ENCODE measurements at regions not wholly inside any gene's neighbourhood (a gene's known extent, or its start where the extent isn't known, plus 50 kb on each side); places are given as distances from the start of the nearest gene placed in this dataset.

- WGBS = 94% methylated on average over 4 of the region's 4 CpGs
- no peak overlapping the region for H3K27ac ChIP-seq (ENCODE audit: low read depth, low read length)
- H3K4me3 ChIP-seq (ENCODE audit: low read length) = no peak overlapping the region
- H3K9ac ChIP-seq (ENCODE audit: low read depth, low read length) = no peak overlapping the region
- no peaks in the 10 kb centered on the region for H3K36me3 ChIP-seq (ENCODE audit: insufficient read depth, low read length)
- H3K4me1 ChIP-seq (ENCODE audit: insufficient read depth, low read length) = peaks cover 34% of the 10 kb centered on the region
- no peaks in the 10 kb centered on the region for H3K9me3 ChIP-seq (ENCODE audit: insufficient read depth, low read depth, low read length)
- H3K27me3 ChIP-seq (ENCODE audit: insufficient read depth, low read length) = no peaks in the 10 kb centered on the region
These were observed 57.4 kb upstream of the TMPRSS15 start for GRCh38 chr21:18460979-18461378.

- Histone ChIP-seq H3K4me1 (ENCODE audit: insufficient read depth, low read length) (peaks cover 34% of the 10 kb centered on the region), H3K9me3 (ENCODE audit: insufficient read depth, low read depth, low read length) (no peaks in the 10 kb centered on the region), H3K27ac (ENCODE audit: low read depth, low read length) (no peak overlapping the region), H3K4me3 (ENCODE audit: low read length) (no peak overlapping the region), H3K36me3 (ENCODE audit: insufficient read depth, low read length) (no peaks in the 10 kb centered on the region), H3K27me3 (ENCODE audit: insufficient read depth, low read length) (no peaks in the 10 kb centered on the region), H3K9ac (ENCODE audit: low read depth, low read length) (no peak overlapping the region)
- no CpG with 5 or more reads among the region's 3 CpGs for WGBS
These were observed 58.2 kb upstream of the TMPRSS15 start for GRCh38 chr21:18461743-18462142.

GRCh38 chr21:18467715-18468114 is 64.1 kb upstream of the TMPRSS15 start:
- WGBS = 95% methylated on average over 2 of the region's 2 CpGs
- Histone ChIP-seq H3K9ac (ENCODE audit: low read depth, low read length) (no peak overlapping the region), H3K4me3 (ENCODE audit: low read length) (no peak overlapping the region), H3K4me1 (ENCODE audit: insufficient read depth, low read length) (peaks cover 15% of the 10 kb centered on the region), H3K36me3 (ENCODE audit: insufficient read depth, low read length) (no peaks in the 10 kb centered on the region), H3K9me3 (ENCODE audit: insufficient read depth, low read depth, low read length) (no peaks in the 10 kb centered on the region), H3K27me3 (ENCODE audit: insufficient read depth, low read length) (no peaks in the 10 kb centered on the region), H3K27ac (ENCODE audit: low read depth, low read length) (no peak overlapping the region)

GRCh38 chr21:18468790-18469189 is 65.2 kb upstream of the TMPRSS15 start:
- WGBS = 92% methylated on average over 6 of the region's 6 CpGs
- Histone ChIP-seq H3K4me3 (ENCODE audit: low read length) (no peak overlapping the region), H3K9ac (ENCODE audit: low read depth, low read length) (no peak overlapping the region), H3K36me3 (ENCODE audit: insufficient read depth, low read length) (no peaks in the 10 kb centered on the region), H3K9me3 (ENCODE audit: insufficient read depth, low read depth, low read length) (no peaks in the 10 kb centered on the region), H3K27ac (ENCODE audit: low read depth, low read length) (no peak overlapping the region), H3K4me1 (ENCODE audit: insufficient read depth, low read length) (peaks cover 6% of the 10 kb centered on the region; the same call in 1 of the 2 replicates), H3K27me3 (ENCODE audit: insufficient read depth, low read length) (no peaks in the 10 kb centered on the region)

- Histone ChIP-seq H3K9ac (ENCODE audit: low read depth, low read length) (no peak overlapping the region), H3K4me1 (ENCODE audit: insufficient read depth, low read length) (no peaks in the 10 kb centered on the region; the same call in 1 of the 2 replicates), H3K27ac (ENCODE audit: low read depth, low read length) (no peak overlapping the region), H3K4me3 (ENCODE audit: low read length) (no peak overlapping the region), H3K36me3 (ENCODE audit: insufficient read depth, low read length) (no peaks in the 10 kb centered on the region), H3K27me3 (ENCODE audit: insufficient read depth, low read length) (no peaks in the 10 kb centered on the region), H3K9me3 (ENCODE audit: insufficient read depth, low read depth, low read length) (no peaks in the 10 kb centered on the region)
- 100% methylated on average over 1 of the region's 1 CpG for WGBS
These were observed 73.1 kb upstream of the TMPRSS15 start for GRCh38 chr21:18476639-18477038.

GRCh38 chr21:18477043-18477442 is 73.5 kb upstream of the TMPRSS15 start:
- H3K27me3 ChIP-seq (ENCODE audit: insufficient read depth, low read length) = no peaks in the 10 kb centered on the region
- no peaks in the 10 kb centered on the region; the same call in 1 of the 2 replicates for H3K4me1 ChIP-seq (ENCODE audit: insufficient read depth, low read length)
- H3K36me3 ChIP-seq (ENCODE audit: insufficient read depth, low read length) = no peaks in the 10 kb centered on the region
- H3K27ac ChIP-seq (ENCODE audit: low read depth, low read length) = no peak overlapping the region
- no peak overlapping the region for H3K9ac ChIP-seq (ENCODE audit: low read depth, low read length)
- 97% methylated on average over 6 of the region's 7 CpGs for WGBS
- no peaks in the 10 kb centered on the region for H3K9me3 ChIP-seq (ENCODE audit: insufficient read depth, low read depth, low read length)
- no peak overlapping the region for H3K4me3 ChIP-seq (ENCODE audit: low read length)

- Histone ChIP-seq H3K27me3 (ENCODE audit: insufficient read depth, low read length) (no peaks in the 10 kb centered on the region), H3K9ac (ENCODE audit: low read depth, low read length) (no peak overlapping the region), H3K36me3 (ENCODE audit: insufficient read depth, low read length) (no peaks in the 10 kb centered on the region), H3K9me3 (ENCODE audit: insufficient read depth, low read depth, low read length) (no peaks in the 10 kb centered on the region), H3K4me1 (ENCODE audit: insufficient read depth, low read length) (no peaks in the 10 kb centered on the region; the same call in 1 of the 2 replicates), H3K27ac (ENCODE audit: low read depth, low read length) (no peak overlapping the region), H3K4me3 (ENCODE audit: low read length) (no peak overlapping the region)
- 64% methylated on average over 1 of the region's 1 CpG for WGBS
These were observed 74.9 kb upstream of the TMPRSS15 start for GRCh38 chr21:18478513-18478912.

GRCh38 chr21:18488252-18488651 is 84.7 kb upstream of the TMPRSS15 start:
- peaks cover 3% of the 10 kb centered on the region for H3K4me1 ChIP-seq (ENCODE audit: insufficient read depth, low read length)

GRCh38 chr21:18493422-18493821 is 89.8 kb upstream of the TMPRSS15 start:
- 69% methylated on average over 8 of the region's 8 CpGs for WGBS
- Histone ChIP-seq H3K27me3 (ENCODE audit: insufficient read depth, low read length) (no peaks in the 10 kb centered on the region), H3K9me3 (ENCODE audit: insufficient read depth, low read depth, low read length) (no peaks in the 10 kb centered on the region), H3K9ac (ENCODE audit: low read depth, low read length) (no peak overlapping the region), H3K4me3 (ENCODE audit: low read length) (no peak overlapping the region), H3K36me3 (ENCODE audit: insufficient read depth, low read length) (no peaks in the 10 kb centered on the region), H3K27ac (ENCODE audit: low read depth, low read length) (no peak overlapping the region), H3K4me1 (ENCODE audit: insufficient read depth, low read length) (peaks cover 9% of the 10 kb centered on the region)

More at GRCh38 chr21:18488252-18488651, 84.7 kb upstream of the TMPRSS15 start:
- Histone ChIP-seq H3K27me3 (ENCODE audit: insufficient read depth, low read length) (no peaks in the 10 kb centered on the region), H3K4me3 (ENCODE audit: low read length) (no peak overlapping the region), H3K9me3 (ENCODE audit: insufficient read depth, low read depth, low read length) (no peaks in the 10 kb centered on the region), H3K27ac (ENCODE audit: low read depth, low read length) (no peak overlapping the region), H3K36me3 (ENCODE audit: insufficient read depth, low read length) (no peaks in the 10 kb centered on the region), H3K9ac (ENCODE audit: low read depth, low read length) (no peak overlapping the region)
- 92% methylated on average over 1 of the region's 1 CpG for WGBS

- H3K27me3 ChIP-seq (ENCODE audit: insufficient read depth, low read length) = no peaks in the 10 kb centered on the region
- H3K27ac ChIP-seq (ENCODE audit: low read depth, low read length) = no peak overlapping the region
- WGBS = no CpG with 5 or more reads among the region's 1 CpG
- H3K9ac ChIP-seq (ENCODE audit: low read depth, low read length) = no peak overlapping the region
- H3K9me3 ChIP-seq (ENCODE audit: insufficient read depth, low read depth, low read length) = no peaks in the 10 kb centered on the region
- H3K36me3 ChIP-seq (ENCODE audit: insufficient read depth, low read length) = no peaks in the 10 kb centered on the region
- peaks cover 9% of the 10 kb centered on the region for H3K4me1 ChIP-seq (ENCODE audit: insufficient read depth, low read length)
- no peak overlapping the region for H3K4me3 ChIP-seq (ENCODE audit: low read length)
These were observed 91.9 kb upstream of the TMPRSS15 start for GRCh38 chr21:18495523-18495922.

GRCh38 chr21:18498431-18498830 is 94.8 kb upstream of the TMPRSS15 start:
- 100% methylated on average over 1 of the region's 1 CpG for WGBS
- peaks cover 4% of the 10 kb centered on the region; the same call in 1 of the 2 replicates for H3K4me1 ChIP-seq (ENCODE audit: insufficient read depth, low read length)
- no peak overlapping the region for H3K27ac ChIP-seq (ENCODE audit: low read depth, low read length)
- H3K9ac ChIP-seq (ENCODE audit: low read depth, low read length) = no peak overlapping the region
- H3K4me3 ChIP-seq (ENCODE audit: low read length) = no peak overlapping the region
- no peaks in the 10 kb centered on the region for H3K9me3 ChIP-seq (ENCODE audit: insufficient read depth, low read depth, low read length)
- no peaks in the 10 kb centered on the region for H3K36me3 ChIP-seq (ENCODE audit: insufficient read depth, low read length)
- H3K27me3 ChIP-seq (ENCODE audit: insufficient read depth, low read length) = no peaks in the 10 kb centered on the region

GRCh38 chr21:18499761-18500376 is 96.3 kb upstream of the TMPRSS15 start:
- Histone ChIP-seq H3K9ac (ENCODE audit: low read depth, low read length) (no peak overlapping the region), H3K4me3 (ENCODE audit: low read length) (no peak overlapping the region), H3K4me1 (ENCODE audit: insufficient read depth, low read length) (no peaks in the 10 kb centered on the region), H3K27ac (ENCODE audit: low read depth, low read length) (no peak overlapping the region), H3K9me3 (ENCODE audit: insufficient read depth, low read depth, low read length) (no peaks in the 10 kb centered on the region), H3K27me3 (ENCODE audit: insufficient read depth, low read length) (no peaks in the 10 kb centered on the region), H3K36me3 (ENCODE audit: insufficient read depth, low read length) (no peaks in the 10 kb centered on the region)
- WGBS = no CpG with 5 or more reads among the region's 4 CpGs

Measured in HUES64 (cell line).